IMR-90 (cell line): ENCODE measurements at regions not wholly inside any gene's neighbourhood (a gene's known extent, or its start where the extent isn't known, plus 50 kb on each side); places are given as distances from the start of the nearest gene placed in this dataset.

Experiments used
- ATAC-seq: fragments of 200-7000 bp; cut with Tn5 transposase; 2 replicates; pipeline ENCODE4 v1.9.1; 2020; ENCODE audit warnings: low read depth, mild to moderate bottlenecking, moderate library complexity
- BruUV-seq: library from RNA; stranded (reverse); fragments of 400-500 nt; replicated peaks from 2 replicates; lab custom pipeline; 2021; lab: Mats Ljungman, UMichigan
- CTCF ChIA-PET: fragments of 300-600 bp; formaldehyde crosslinking; extraction: SDS; loops from one replicate; lab custom pipeline; 2021; ENCODE audit warnings: antibody characterized with exemption; lab: Yijun Ruan, JAX
- POLR2A ChIA-PET: fragments of 300-600 bp; sonication (Branson Sonifier 250); formaldehyde crosslinking; loops from one replicate; lab custom pipeline; 2022; ENCODE audit warnings: antibody characterized with exemption; ENCODE audit not compliant: unreplicated experiment; lab: Charles Lee
- DNase-seq: peaks from one replicate; pipeline ENCODE4 v3.0.0; 2013
- H2AFZ ChIP-seq: replicated peaks from 2 replicates; pipeline ENCODE3; 2013; ENCODE audit warnings: low read length, mild to moderate bottlenecking; ENCODE audit not compliant: poor library complexity
- H2AK5ac ChIP-seq: 2 replicates; pipeline ENCODE4 v1.6.1; 2013; ENCODE audit warnings: low read depth, low read length, inconsistent platforms
- H2AK9ac ChIP-seq: replicated peaks from 2 replicates; pipeline ENCODE3; 2013; ENCODE audit warnings: mild to moderate bottlenecking, low read depth, low read length, moderate library complexity; ENCODE audit not compliant: poor library complexity
- H2BK120ac ChIP-seq: 2 replicates; pipeline ENCODE4 v1.6.1; 2013; ENCODE audit warnings: low read depth, low read length, inconsistent platforms
- H2BK15ac ChIP-seq: 3 replicates; pipeline ENCODE4 v1.6.1; 2013; ENCODE audit warnings: low read depth, low read length, inconsistent platforms
- H2BK20ac ChIP-seq: 2 replicates; pipeline ENCODE4 v1.6.1; 2013; ENCODE audit warnings: low read depth, mild to moderate bottlenecking, inconsistent platforms, low read length, moderate library complexity
- H2BK5ac ChIP-seq: 2 replicates; pipeline ENCODE4 v1.6.1; 2013; ENCODE audit warnings: mild to moderate bottlenecking, low read depth, low read length, inconsistent platforms; ENCODE audit not compliant: poor library complexity, severe bottlenecking
- H3K14ac ChIP-seq: replicated peaks from 2 replicates; pipeline ENCODE4 v1.6.1; 2013; ENCODE audit warnings: low read depth, low read length, inconsistent platforms
- H3K18ac ChIP-seq: 2 replicates; pipeline ENCODE4 v1.6.1; 2013; ENCODE audit warnings: low read depth, low read length, control low read depth
- H3K23ac ChIP-seq: 2 replicates; pipeline ENCODE4 v1.6.1; 2013; ENCODE audit warnings: low read depth, low read length, inconsistent platforms
- H3K27ac ChIP-seq: 2 replicates; pipeline ENCODE4 v1.5.1; 2013; ENCODE audit warnings: mild to moderate bottlenecking, control low read depth, low read length; ENCODE audit not compliant: insufficient read depth
- H3K27me3 ChIP-seq: 2 replicates; pipeline ENCODE4 v1.6.1; 2013; ENCODE audit warnings: low read length; ENCODE audit not compliant: control insufficient read depth, insufficient read depth
- H3K36me3 ChIP-seq: 2 replicates; pipeline ENCODE4 v1.6.1; 2013; ENCODE audit warnings: low read length, mixed read lengths; ENCODE audit not compliant: control insufficient read depth, insufficient read depth
- H3K4ac ChIP-seq: 2 replicates; pipeline ENCODE4 v1.6.1; 2013; ENCODE audit warnings: low read depth, low read length, inconsistent platforms
- H3K4me1 ChIP-seq: 2 replicates; pipeline ENCODE4 v1.6.1; 2013; ENCODE audit warnings: low read length, mixed read lengths; ENCODE audit not compliant: control insufficient read depth, insufficient read depth
- H3K4me2 ChIP-seq: 2 replicates; pipeline ENCODE4 v1.6.1; 2013; ENCODE audit warnings: low read depth, mild to moderate bottlenecking, control low read depth, low read length, moderate library complexity
- H3K4me3 ChIP-seq: 2 replicates; pipeline ENCODE4 v1.5.1; 2013; ENCODE audit warnings: low read depth, mild to moderate bottlenecking, control low read depth, low read length, moderate library complexity; ENCODE audit not compliant: insufficient read depth
- H3K56ac ChIP-seq: 2 replicates; pipeline ENCODE4 v1.6.1; 2013; ENCODE audit warnings: low read length, inconsistent platforms; ENCODE audit not compliant: insufficient read depth; ENCODE audit errors: extremely low read depth
- H3K79me1 ChIP-seq, 2 experiments: 2 replicates each; pipeline ENCODE4 v1.6.1; 2013; ENCODE audit warnings: low read length in 2 of 2, inconsistent platforms in 1 of 2, low read depth in 1 of 2
- H3K9ac ChIP-seq: 2 replicates; pipeline ENCODE4 v1.6.1; 2013; ENCODE audit warnings: low read depth, low read length, control low read depth
- H3K9me1 ChIP-seq: 2 replicates; pipeline ENCODE4 v1.6.1; 2013; ENCODE audit warnings: low read length, inconsistent platforms; ENCODE audit not compliant: insufficient read depth
- H3K9me3 ChIP-seq: 2 replicates; pipeline ENCODE4 v1.6.1; 2013; ENCODE audit warnings: low read length; ENCODE audit not compliant: control insufficient read depth, insufficient read depth
- H4K20me1 ChIP-seq: 2 replicates; pipeline ENCODE4 v1.6.1; 2013; ENCODE audit warnings: low read length, inconsistent platforms; ENCODE audit not compliant: insufficient read depth
- H4K5ac ChIP-seq: 2 replicates; pipeline ENCODE4 v1.6.1; 2013; ENCODE audit warnings: mild to moderate bottlenecking, low read depth, low read length, control low read depth
- H4K8ac ChIP-seq, 2 experiments: 2 replicates each; pipeline ENCODE4 v1.6.1; 2013; ENCODE audit warnings: low read depth in 2 of 2, low read length in 2 of 2, control low read depth in 1 of 2, inconsistent platforms in 1 of 2
- H4K91ac ChIP-seq: 2 replicates; pipeline ENCODE4 v1.6.1; 2013; ENCODE audit warnings: low read depth, low read length, inconsistent platforms; ENCODE audit not compliant: insufficient read depth
- MAFK ChIP-seq: IDR thresholded peaks from 2 replicates; pipeline ENCODE4 v1.6.1; 2012; ENCODE audit warnings: low read depth, low read length, improper control_type of control experiment
- WGBS, 2 experiments: methylation state at CpG; one replicate each; pipeline versions ENCODE4 v1.1.5 to v1.1.7; 2013; ENCODE audit warnings: missing lambda C conversion rate in 2 of 2; ENCODE audit not compliant: insufficient read length in 1 of 2; ENCODE audit errors: extremely low coverage in 2 of 2; 5-methylcytosine and 5-hydroxymethylcytosine counted together
- dilution Hi-C: fragments of 300-500 bp; cut with HindIII; formaldehyde crosslinking; loops from one replicate; pipeline ENCODE4 v1.14.3; 2018; ENCODE audit warnings: low sequenced_read_pairs; ENCODE audit not compliant: unreplicated experiment
- in situ Hi-C: fragments of 300-500 bp; cut with MboI; formaldehyde crosslinking; loops from 3 replicates; pipeline ENCODE4 v1.14.3; 2019; ENCODE audit warnings: low sequenced_read_pairs, inconsistent platforms, mixed read lengths
- intact Hi-C: fragments of 100-400 bp; cut with micrococcal nuclease; formaldehyde crosslinking; loops from 2 replicates; pipeline ENCODE4 v1.10.0; 2022

GRCh38 chr10:4310172-4310571 is 515.8 kb upstream of the AKR1E2 start:
- H3K4me2 ChIP-seq, result no peak overlapping the region
- no peaks in the 10 kb centered on the region for H3K9me1 ChIP-seq
- CTCF ChIA-PET, result no interaction called here
- no peaks in the 10 kb centered on the region for H3K27me3 ChIP-seq
- H3K18ac ChIP-seq, result no peak overlapping the region
- no peak overlapping the region for H3K4ac ChIP-seq
- POLR2A ChIA-PET, result no interaction called here
- H2AK9ac ChIP-seq, result no peak overlapping the region
- no peak overlapping the region for H3K9ac ChIP-seq
- no peak overlapping the region for H3K23ac ChIP-seq
- no peak overlapping the region for H4K5ac ChIP-seq
- H3K56ac ChIP-seq, result no peak overlapping the region
- no peak overlapping the region for H4K8ac ChIP-seq
- H2BK20ac ChIP-seq, result no peak overlapping the region
- H2AK5ac ChIP-seq, result no peak overlapping the region
- no peak for TF ChIP-seq MAFK
- no peak overlapping the region for H3K14ac ChIP-seq
- no peak overlapping the region for H3K4me3 ChIP-seq
- DNase-seq, result no peak
- H3K27ac ChIP-seq, result no peak overlapping the region
- H3K9me3 ChIP-seq, result no peaks in the 10 kb centered on the region
- no TSS peak for BruUV-seq
- no peaks in the 10 kb centered on the region for H3K4me1 ChIP-seq
- WGBS, 2 experiments, result no CpG with 5 or more reads among the region's 3 CpGs
- H2BK120ac ChIP-seq, result no peak overlapping the region
- no peaks in the 10 kb centered on the region for H3K79me1 ChIP-seq
- H4K91ac ChIP-seq, result no peak overlapping the region
- H3K36me3 ChIP-seq, result no peaks in the 10 kb centered on the region
- H2BK5ac ChIP-seq, result no peak overlapping the region
- no peak overlapping the region for H2BK15ac ChIP-seq
- ATAC-seq, result no peak
- H2AFZ ChIP-seq, result no peak overlapping the region
- intact Hi-C loops (no loop called here), dilution Hi-C loops (no loop called here), in situ Hi-C loops (no loop called here)
- H4K20me1 ChIP-seq, result no peaks in the 10 kb centered on the region
